ENCODE measurements at regions not wholly inside any gene's neighbourhood (a gene's known extent, or its start where the extent isn't known, plus 50 kb on each side); places are given as distances from the start of the nearest gene placed in this dataset.

DNA sequence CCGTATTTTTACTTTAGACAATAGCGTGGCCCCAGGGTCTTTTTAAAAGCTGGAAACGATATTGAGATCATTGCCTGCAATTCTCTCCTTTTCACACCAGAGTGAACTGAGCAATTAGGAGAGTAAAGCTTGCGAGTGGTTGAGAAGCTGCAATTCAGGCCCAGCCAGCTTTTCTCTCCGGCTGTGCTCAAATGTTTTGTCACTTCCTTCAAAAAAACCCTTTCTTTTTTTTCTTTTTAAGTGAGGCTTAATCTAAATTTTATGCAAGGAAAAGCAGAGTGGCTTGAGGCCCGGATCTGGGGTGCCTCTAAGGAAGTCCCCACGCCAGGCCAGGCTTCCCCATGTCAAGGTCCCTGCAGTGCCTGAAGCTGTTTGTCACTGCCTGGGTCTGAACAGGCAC, 433.9 kb downstream of the GLRX3 start:
- no peak for DNase-seq

DNA sequence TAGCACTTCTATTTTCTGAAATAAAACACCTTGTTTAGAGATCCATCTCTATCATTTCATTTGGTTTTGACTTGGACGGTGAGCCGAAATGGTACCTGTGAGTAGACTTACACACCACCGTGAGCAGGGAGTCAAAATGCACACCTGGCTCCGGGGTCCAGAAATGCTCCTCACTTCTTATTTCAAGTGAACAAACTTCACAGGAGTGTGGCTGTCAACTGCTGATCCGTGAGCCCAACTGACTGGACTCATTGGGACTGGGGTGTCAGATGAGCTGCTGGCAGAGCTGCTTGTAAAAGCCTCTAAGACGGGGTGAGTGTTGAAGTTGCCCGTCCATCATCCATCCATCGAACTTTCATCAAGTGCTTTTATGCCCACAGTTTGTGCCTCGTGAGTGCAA, 435.5 kb downstream of the GLRX3 start:
- DNase-seq = no peak

DNA sequence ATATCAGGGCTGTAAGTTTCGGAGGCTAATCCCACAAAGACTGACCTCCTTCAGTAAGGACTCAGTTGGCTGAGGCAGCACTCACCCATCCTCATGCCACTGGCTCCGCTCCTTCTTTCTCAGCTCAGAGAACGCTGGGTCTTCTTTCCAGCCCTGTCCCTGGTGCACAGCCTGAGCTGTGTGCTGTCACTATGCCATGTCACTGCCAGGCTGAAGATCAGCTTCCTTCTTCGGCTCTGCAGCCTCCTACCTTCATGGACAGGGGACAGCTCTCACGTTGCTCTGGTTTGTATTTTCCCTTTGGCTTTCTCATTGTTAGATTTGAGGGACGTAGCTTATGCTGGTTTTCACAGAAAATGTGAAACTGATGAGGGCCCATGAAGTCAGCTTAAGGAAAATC, 437.3 kb downstream of the GLRX3 start:
- no peak for DNase-seq

DNA sequence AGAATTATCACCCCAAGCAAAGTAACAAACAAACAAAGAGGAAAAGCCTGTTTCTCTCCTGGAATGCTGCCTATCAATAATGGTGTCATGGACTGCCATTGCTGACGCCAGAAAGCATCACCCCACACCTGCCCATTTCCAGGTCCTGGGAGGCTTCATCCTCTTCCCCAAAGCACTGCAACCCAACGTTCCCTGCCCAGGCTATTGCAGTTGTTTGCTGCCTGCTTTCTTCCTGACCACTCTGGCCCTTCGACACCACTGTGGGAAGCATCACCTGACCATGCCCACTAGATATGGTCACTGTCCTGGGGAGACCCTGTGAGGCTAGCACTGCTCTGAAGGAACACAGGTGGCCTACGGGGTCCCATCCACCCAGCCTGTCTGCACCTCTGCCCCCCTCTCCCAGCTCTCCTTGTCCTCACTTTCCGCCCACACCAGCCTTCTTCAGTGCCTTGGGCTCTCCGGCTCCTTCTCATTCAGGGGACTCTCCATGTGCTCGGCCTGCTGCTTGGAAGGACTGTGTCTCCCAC, 439.6 kb downstream of the GLRX3 start:
- no peak for DNase-seq

DNA sequence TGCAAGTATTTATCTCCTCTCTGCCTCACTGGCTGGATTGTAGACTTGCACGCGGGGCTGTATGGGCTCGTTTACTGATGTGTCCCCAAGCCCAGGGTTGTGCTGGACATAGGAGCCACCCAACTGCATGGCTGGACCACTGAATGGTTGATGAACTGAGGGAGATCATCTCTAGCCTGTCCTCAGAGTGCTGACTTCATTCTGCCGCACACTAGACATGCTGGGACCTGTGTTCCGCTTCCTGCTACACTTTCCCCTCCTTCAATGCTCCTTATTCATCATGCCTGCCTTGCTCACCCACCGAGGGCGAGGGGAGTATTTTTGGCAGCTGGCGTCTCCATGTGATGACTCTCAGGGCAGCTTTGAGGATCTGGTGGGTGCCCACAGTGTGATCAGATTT, 440.2 kb downstream of the GLRX3 start:
- DNase-seq = no peak

DNA sequence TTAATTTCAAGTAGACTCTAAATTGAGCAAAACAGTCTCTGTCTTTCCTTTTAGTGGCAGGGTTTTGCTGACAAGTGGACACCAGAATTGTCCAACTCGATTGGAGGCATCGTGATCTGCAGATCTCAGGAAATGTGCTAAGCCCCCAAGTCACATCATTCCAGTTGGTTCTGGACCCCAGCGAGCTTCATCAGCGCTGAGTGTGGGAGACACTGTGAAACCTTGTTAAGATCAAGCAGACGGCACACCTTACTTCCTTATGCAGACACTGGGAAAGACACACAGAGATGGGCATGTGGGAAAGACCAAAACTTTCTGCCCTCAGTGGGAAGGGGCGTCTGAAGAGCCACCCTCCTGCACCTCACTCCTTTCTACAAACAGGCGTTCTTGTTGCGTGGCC, 440.8 kb downstream of the GLRX3 start:
- no peak for DNase-seq

DNA sequence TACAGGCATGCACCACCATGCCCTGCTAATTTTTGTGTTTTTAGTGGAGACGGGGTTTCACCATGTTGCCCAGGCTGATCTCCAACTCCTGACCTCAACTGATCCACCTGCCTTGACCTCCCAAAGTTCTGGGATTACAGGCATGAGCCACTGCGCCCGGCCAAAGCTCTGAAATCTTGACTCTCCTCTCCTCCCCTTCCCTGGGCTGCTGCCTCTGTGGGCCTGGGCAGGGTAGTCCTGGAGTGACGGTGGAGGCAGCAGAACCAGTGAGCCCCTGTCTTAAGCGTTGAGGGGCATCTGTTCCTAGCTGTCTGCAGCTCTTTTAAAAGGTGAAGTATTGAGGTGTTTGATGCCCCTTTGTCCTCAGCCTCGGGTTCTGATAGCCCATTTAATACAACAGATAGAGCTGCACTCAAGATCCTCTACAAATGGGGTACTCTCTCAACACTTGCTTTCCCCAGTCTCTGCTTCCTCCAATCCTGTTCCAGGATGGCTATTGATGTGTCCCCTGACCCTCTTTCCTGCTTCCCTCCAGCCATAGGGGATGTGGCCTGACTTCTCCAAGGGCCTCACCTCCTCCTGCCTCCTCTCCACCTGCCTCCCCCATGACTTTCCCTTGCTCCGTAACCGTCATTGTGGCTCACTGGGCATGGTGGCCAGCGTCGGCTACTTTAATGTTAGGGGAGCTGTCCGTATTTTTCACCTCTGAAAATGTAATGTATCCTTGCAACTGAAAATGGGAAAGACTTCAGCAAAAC, 442.5 kb downstream of the GLRX3 start:
- DNase-seq = no peak

DNA sequence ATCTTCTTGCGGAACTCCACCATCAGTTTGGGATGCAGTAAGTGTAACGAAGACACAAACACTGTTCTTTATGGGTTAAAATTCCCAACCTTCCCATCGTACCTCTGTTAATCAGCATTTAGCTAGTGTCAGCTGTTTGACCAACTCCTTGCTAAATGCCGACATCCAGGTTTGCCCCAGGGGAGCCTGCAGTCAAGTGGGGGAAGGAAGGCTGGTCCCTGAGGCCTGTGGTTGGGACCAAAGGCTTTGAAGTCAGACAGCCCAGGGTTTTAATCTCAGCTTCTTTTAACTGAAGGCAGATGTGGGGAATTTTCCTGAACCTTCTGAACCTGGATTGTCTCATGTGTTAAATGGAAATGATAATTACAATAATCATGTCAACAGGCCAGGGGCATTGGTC, 443.7 kb downstream of the GLRX3 start:
- no peak for DNase-seq

DNA sequence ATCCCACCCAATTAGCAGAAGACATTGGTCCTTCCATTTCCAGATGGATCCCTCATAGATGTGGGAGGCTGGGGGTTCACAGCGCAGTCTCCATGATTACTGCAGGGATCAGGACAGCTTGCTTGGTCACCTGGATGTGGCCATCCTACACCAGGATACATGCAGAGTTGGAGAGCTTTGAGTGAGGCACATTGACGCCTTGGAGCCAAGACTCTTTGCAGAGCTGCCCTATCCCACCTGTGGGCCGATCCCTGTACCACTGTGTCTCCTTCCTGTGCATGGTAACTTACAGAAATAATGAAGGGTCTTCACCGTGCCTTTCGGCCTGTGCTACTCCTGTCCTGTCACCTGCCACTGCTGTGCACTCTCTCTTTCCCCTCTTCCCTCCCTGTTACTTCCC, 444.8 kb downstream of the GLRX3 start:
- DNase-seq = no peak

DNA sequence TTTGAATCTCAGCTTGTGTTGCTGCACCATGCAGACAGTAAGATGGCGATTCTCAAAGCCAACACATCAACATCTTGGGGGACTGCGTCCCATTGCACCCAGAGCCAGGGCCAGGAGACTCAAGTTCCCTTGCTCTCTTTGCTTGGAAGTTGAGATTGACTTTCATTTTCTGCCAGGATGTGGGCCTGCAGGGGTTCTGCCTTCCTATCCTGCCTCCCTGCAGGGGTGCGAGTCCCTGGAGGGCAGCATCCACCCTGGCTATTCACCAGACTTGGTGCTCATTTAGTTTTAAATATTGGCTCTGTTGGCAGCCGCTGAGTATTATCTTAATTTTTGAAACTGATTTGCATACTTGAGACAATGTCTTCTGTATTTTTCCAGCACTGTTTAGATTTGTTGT, 451.5 kb downstream of the GLRX3 start:
- no peak for DNase-seq

DNA sequence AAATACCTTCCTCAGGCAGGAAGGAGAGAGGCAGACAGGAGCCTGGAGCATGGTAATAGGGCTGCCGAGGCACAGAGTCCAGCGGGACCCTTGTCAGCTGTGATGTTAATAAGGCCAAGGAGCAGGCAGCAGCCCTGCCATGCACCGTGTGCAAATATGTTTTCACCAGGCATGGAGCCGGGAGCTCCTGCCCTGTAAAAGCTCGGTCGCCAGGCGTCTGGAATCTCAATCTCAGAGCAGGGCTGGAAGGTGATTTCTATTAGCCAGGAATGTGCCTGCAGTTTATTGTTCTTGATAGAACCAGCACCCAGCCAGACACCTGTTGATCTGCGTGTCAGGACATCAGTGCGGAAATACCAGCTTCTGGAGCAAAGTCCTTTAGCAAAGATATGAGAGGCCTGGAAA, 469.8 kb downstream of the GLRX3 start:
- no peak for DNase-seq

DNA sequence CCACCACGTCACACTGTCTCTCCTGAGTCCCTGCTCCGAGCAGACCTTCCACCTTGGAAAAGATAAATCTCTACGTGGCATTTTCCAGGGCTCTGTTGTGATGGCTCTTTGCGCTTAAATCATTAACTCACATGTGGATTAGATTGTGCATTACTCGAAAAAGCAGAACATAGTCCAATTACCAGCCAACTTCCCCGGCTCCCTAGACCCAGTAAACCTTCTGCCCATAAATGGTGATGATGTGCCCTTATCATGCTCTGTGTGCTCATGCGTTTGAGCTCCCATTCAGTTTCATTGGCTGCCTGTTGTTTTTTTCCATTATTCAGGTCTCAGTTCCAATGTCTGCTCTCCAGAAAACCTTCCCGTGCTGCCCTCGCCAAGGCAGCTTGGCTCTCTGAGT, 471.2 kb downstream of the GLRX3 start:
- no peak for DNase-seq

DNA sequence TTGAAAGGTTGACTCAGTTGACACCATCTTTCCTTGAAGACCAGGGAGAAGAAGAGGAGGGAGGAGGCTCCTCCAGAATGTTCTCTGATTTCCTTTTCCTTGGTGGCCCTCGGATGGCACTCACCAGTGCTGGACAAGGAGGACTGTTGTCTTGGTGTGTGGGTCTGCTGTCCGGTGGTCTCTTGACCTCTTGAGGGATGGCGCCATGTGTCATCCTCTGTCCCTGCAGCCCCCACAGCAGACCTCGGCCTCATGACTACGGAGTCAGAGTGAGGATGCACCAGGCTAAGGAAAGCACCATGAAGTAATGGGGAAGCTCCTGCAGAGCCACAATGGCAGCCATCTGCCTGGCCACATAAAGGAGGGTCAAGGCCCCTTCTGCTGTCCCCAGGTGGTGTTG, 475.0 kb downstream of the GLRX3 start:
- DNase-seq = no peak

DNA sequence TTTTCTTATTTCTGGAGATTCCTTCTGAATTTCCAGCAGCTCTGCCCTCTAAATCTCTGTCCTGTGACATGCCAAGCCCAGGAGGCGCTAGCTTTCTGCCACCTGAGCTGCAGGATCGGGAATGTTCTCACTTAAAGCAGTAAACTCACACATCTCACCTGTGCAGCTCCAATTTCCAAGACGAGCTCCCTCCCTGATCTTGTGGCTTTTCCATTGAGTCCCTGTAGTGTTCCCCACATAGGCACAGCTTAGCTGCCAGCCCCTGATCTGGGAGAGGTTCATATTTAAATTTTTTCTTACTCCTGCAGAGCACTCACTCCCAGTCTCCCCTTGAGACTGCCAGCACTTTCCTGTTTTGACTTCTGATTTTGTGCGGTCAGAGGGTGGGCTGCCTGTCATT, 479.3 kb downstream of the GLRX3 start:
- no peak for DNase-seq

DNA sequence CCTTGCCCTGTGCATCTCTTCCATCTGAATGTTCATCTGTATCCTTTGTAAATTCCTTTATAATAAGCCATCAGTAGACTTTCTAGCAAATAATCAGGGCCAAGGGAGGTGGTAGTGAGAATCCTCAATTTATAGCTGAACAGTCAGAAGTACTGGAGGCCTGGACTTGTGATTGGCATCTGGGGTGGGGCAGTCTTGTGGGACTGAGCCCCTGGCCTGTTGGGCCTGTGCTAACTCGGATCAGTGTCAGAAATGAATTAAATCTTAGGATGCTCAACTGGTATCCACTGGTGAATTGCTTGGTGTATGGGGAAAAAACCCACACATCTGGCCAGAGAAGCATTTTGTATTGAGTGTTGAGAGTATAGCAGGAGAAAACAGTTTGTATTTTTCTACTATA, 481.8 kb downstream of the GLRX3 start:
- DNase-seq = no peak

DNA sequence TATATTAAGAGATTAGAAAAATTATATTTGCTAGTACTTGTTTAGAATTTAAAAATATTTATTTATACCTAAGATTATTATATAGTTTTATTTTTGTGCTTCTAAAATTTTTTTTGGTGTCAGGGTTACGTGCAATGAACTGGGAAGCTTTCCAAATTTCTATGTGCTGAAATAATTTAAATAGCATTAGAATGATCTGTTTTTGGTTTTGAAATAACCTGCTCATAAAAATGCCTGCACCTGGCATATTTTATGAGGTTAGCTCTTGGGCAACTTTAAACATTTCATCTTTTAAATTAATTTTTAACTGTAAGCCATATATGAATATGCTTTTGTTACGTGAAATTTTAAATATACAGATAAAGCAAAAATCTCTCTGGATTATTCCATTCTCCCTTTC, 482.5 kb downstream of the GLRX3 start:
- no peak for DNase-seq

DNA sequence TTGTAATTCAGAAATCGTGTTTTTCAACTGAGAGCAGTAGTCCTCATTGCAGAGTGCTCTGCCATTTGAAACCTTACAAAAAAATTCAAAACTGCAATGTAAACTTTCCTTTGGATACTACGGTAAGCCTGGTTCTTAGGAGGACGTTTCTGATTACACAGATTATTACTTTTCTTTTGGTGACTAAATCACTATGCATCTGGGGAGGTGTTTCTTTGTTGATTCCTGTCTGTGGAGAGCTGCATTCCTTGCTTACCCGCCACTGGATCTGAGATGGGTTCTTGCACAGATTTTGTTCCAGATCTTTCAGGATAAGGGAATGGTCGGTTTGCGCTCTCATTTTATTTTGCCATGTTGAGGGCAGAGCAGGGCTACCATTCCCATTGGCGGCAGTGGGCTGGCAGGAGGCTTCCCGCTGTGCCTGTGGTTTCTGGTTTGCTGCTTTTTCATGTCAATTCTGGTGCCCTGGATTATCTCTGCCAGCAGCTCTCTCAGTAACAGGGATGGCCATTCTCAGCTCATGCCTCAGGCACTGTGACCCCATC, 485.1 kb downstream of the GLRX3 start:
- DNase-seq = no peak

DNA sequence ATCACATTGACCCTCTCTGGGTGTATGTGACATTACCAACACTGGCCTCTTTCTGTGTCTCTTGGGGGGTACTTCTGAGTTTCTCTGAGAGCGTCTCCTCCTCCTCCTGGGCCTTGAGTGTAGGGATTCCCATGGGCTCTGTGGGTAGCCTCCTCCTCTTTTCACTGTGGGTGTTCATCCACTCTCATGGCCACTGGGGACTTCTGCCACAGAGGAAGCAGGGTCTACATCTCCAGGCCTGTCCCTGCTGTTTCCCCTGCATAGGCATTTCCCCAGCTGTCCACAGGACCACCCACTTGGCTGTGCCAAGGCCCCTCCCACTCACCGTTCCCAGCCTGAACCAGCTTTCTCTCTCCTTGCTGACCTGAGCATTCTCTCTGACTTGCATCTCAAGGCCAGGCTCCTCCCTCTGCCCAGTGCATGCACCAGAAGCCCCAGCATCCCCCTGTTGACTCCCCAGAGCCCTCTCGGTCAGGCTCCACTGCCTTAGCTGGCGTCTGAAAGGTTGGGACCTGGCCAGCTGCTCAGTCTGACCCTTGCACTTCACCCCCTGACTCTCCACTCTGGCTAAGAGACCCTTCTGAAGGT, 487.6 kb downstream of the GLRX3 start:
- no peak for DNase-seq

DNA sequence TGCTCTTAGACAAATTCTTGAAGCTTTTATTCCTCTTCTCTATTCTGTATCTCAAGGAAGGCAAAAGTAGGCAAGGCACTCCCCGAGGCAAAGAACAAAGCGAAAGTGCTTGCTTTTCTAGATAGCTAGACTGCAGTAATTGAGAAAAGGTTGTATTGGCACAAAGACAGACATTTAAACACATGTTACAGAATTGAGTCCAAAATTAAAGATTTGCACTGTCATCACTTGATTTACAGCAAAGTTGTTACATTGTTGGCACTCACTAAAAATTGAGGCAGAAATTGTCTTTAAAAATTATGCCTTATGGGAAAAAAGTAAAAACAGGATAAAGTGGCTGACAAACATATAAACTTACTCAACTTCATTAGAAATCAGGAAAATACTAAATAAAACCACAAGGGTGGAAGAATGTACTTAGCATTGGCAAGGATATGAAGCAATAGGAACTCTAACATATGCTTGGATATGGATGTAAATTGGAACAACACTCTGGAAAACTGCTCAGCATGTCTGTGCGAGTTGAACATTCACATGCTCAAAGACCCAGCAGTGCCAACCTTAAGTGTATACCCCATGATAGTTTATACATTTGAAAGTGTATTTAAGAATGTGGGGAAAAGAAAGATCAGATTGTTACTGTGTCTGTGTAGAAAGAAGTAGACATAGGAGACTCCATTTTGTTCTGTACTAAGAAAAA, 491.3 kb downstream of the GLRX3 start:
- no peak for DNase-seq

DNA sequence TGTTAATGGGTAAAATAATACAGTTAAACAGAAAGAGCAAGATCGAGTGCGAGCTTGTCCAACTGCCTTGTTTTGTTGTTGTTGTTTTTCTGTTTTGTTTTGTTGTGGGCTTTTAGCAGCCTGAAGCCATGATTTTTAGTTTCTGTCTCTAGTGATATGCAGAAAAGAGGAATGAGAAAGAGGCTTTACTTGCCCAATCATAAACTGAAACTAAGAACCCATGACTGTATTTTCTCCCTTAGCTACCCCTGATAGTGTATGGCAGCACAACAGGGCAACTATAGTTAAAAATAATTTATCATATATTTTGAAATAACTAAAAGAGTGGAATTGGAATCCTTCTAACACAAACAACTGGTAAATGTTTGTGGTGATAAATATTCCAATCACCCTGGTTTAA, 493.9 kb downstream of the GLRX3 start:
- DNase-seq = no peak

DNA sequence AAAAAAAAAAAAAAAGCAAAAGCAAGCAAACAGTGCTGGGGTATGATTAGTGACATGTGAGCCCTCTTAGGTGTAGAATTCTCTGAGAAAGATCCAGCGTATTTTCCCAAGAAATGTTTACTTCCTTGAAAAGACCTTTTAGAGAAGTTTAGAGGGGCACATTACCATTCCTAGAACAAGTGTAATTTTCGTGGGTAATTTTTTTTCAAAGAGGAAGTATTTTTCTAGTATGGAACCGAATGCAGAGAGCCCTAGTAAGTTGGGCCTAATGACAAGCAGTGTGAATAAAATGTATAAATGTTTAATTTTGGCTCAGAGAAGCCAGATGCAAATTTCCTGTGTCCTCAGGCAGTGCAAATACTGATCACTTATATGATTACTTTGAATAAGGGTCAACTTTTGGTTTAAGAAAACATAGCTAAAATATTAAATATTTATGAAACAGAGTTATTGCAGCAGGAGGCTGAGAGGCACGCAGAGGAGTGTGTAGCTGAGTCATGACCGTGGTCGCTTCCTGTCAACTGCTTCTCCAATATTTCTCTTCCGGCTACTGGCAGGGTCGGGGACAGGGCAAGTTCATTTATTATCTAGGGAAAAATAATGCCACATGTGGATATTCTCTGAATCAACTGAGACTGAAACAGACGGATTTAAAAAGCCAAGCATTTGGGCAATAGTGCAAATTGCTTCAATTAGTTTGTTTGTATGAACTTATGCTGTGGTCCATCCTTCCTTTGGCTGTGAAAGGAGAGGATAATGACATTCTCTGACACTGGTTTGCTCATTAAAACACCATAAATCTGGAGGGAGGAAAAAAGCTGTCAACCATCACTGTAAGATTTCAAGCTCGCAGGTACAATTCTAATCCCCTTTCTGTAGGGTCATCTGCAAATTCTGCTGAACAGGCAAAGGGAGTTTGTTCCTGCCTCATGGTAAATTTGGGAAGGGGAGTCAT, 495.2 kb downstream of the GLRX3 start:
- DNase-seq = no peak

DNA sequence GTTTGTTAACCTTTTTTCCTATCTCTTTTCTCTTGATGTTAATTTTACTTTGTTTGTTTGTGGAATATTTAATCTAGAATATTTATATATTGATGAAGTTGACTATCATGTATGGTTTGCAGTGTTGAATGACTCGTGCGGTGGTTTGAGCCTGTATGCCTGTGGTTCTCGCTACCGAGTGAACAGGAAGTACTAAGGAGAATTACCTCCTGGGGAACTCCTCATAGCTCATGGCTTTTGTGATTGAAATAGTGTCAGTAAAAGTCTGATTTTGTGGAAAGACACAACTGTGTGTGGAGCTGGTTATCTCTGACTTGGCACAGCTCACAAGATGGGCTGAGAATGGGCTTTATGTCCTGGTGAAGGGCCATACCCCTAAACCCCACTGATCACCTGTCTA, 498.6 kb downstream of the GLRX3 start:
- DNase-seq = no peak

DNA sequence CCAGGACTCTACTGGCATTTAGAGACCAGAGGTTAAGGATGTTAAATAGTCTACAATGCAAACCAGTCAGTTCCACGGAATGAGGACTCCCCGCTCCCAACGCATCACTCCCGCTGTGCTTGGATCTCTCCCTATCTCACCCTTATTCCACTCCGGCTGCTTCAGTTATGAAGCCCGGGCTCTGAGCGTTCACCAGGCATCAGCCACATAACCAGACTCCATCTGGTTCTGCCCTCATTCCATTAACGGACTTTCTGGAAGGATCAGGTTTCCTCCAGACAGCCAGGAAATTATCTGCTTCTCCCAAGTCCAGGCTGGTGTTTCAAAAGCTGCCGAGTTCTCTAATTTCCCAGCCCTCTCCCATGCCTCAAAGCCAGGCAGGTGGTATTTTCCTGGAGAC, 499.3 kb downstream of the GLRX3 start:
- DNase-seq = no peak
